GM21737 (cell line): ENCODE measurements at regions not wholly inside any gene's neighbourhood (a gene's known extent, or its start where the extent isn't known, plus 50 kb on each side); places are given as distances from the start of the nearest gene placed in this dataset.
"Not testable (repeated sequence)": the region's sequence is repeated elsewhere in the genome, so short reads cannot be mapped to it uniquely, and the experiment has no call there.

Experiments
- ATAC-seq: cut with Tn5 transposase; IDR thresholded peaks from one replicate; pipeline ENCODE4 v1.9.1; 2021; ENCODE audit warnings: mild to moderate bottlenecking, moderate library complexity; ENCODE audit not compliant: unreplicated experiment

GRCh38 chr3:153640689-153641665, 479.0 kb downstream of the RAP2B start:
- ATAC-seq: no peak

- ATAC-seq: not testable (repeated sequence)
Observed at GRCh38 chr3:153642576-153642975, 478.6 kb upstream of the ARHGEF26 start.

GRCh38 chr3:153643471-153643870, 477.7 kb upstream of the ARHGEF26 start:
- not testable (repeated sequence) for ATAC-seq

GRCh38 chr3:153649286-153649839, 471.8 kb upstream of the ARHGEF26 start:
- ATAC-seq: no peak

GRCh38 chr3:153652076-153652475, 469.1 kb upstream of the ARHGEF26 start:
- ATAC-seq: no peak

GRCh38 chr3:153657046-153657445, 464.1 kb upstream of the ARHGEF26 start:
- no peak for ATAC-seq

GRCh38 chr3:153657461-153657860, 463.7 kb upstream of the ARHGEF26 start:
- no peak for ATAC-seq

- no peak for ATAC-seq
Observed at GRCh38 chr3:153658136-153658535, 463.1 kb upstream of the ARHGEF26 start.

- no peak for ATAC-seq
Observed at GRCh38 chr3:153666991-153667740, 454.0 kb upstream of the ARHGEF26 start.

GRCh38 chr3:153669527-153669926, 451.7 kb upstream of the ARHGEF26 start:
- no peak for ATAC-seq

- no peak for ATAC-seq
Observed at GRCh38 chr3:153670577-153670976, 450.6 kb upstream of the ARHGEF26 start.

- ATAC-seq: no peak
Observed at GRCh38 chr3:153673853-153674252, 447.3 kb upstream of the ARHGEF26 start.

GRCh38 chr3:153679714-153680113, 441.5 kb upstream of the ARHGEF26 start:
- ATAC-seq: no peak

GRCh38 chr3:153680526-153680925, 440.7 kb upstream of the ARHGEF26 start:
- ATAC-seq: no peak

GRCh38 chr3:153681057-153681456, 440.1 kb upstream of the ARHGEF26 start:
- no peak for ATAC-seq

- no peak for ATAC-seq
Observed at GRCh38 chr3:153688301-153689120, 432.7 kb upstream of the ARHGEF26 start.

- ATAC-seq: no peak
Observed at GRCh38 chr3:153693207-153693606, 428.0 kb upstream of the ARHGEF26 start.

- no peak for ATAC-seq
Observed at GRCh38 chr3:153702106-153702505, 419.1 kb upstream of the ARHGEF26 start.

GRCh38 chr3:153704115-153704514, 417.1 kb upstream of the ARHGEF26 start:
- ATAC-seq: no peak

- no peak for ATAC-seq
Observed at GRCh38 chr3:153706706-153707105, 414.5 kb upstream of the ARHGEF26 start.

- no peak for ATAC-seq
Observed at GRCh38 chr3:153714016-153714415, 407.2 kb upstream of the ARHGEF26 start.
